Peyer's patch (tissue), 4 donors: ENCODE measurements at regions not wholly inside any gene's neighbourhood (a gene's known extent, or its start where the extent isn't known, plus 50 kb on each side); places are given as distances from the start of the nearest gene placed in this dataset.

Experiments
- POLR2A ChIP-seq, 2 donors: fragments of 450-650 bp; IDR thresholded peaks; one replicate each; pipeline ENCODE4 v1.5.1; 2017; ENCODE audit warnings: antibody characterized with exemption in 2 of 2, mild to moderate bottlenecking in 2 of 2, moderate library complexity in 2 of 2
- TF ChIP-seq, protein P1 (sequence below), 6 experiments: fragments of 450-650 bp in 4 of 6; fragments of 200-600 bp in 2 of 6; sonication (generic) in 1 of 6; IDR thresholded peaks; one replicate each; pipeline ENCODE4 v1.5.1; 2017 to 2019; ENCODE audit warnings: antibody characterized with exemption in 6 of 6, mild to moderate bottlenecking in 3 of 6, moderate library complexity in 1 of 6

DNA sequence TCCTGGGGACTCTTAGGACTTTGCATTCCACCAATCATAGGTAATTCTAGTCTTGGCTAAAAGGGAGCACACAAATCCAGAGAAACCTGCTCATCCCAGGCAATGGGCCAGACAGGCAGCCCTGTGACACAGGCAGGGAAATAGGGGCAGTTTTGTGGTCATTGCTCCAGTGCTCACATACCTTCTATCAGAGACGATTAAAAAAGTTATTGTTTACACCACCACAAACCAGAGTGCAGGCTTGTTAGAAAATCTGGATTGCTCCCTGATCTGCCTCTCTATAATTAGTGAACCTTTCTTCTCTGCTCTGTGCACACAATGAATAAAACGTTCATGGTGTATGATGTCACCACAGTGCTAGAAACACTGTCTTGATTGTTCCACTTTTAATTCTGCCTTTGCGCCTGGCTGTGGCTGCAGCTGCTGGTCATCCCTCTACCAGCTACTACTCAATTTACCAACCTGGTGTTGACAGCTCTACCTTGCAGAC lies 121.6 kb upstream of the SPATA13 start:
- no peak for TF ChIP-seq POLR2A (IDR thresholded peaks at IDR 0.05)
- TF ChIP-seq, protein P1, sequence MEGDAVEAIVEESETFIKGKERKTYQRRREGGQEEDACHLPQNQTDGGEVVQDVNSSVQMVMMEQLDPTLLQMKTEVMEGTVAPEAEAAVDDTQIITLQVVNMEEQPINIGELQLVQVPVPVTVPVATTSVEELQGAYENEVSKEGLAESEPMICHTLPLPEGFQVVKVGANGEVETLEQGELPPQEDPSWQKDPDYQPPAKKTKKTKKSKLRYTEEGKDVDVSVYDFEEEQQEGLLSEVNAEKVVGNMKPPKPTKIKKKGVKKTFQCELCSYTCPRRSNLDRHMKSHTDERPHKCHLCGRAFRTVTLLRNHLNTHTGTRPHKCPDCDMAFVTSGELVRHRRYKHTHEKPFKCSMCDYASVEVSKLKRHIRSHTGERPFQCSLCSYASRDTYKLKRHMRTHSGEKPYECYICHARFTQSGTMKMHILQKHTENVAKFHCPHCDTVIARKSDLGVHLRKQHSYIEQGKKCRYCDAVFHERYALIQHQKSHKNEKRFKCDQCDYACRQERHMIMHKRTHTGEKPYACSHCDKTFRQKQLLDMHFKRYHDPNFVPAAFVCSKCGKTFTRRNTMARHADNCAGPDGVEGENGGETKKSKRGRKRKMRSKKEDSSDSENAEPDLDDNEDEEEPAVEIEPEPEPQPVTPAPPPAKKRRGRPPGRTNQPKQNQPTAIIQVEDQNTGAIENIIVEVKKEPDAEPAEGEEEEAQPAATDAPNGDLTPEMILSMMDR (IDR thresholded peaks at IDR 0.05), result no peak
